AG09309 (cell line): ENCODE measurements at regions not wholly inside any gene's neighbourhood (a gene's known extent, or its start where the extent isn't known, plus 50 kb on each side); places are given as distances from the start of the nearest gene placed in this dataset.

Experiments used
- DNase-seq: peaks from one replicate; pipeline ENCODE4 v3.0.0-alpha.2; 2010; ENCODE audit warnings: low read depth
- H3K4me3 ChIP-seq: 2 replicates; pipeline ENCODE4 v1.5.1; 2011; ENCODE audit warnings: mild to moderate bottlenecking, low read depth, low read length, moderate library complexity; ENCODE audit not compliant: control insufficient read depth
- CTCF ChIP-seq: IDR thresholded peaks from 2 replicates; pipeline ENCODE4 v1.5.1; 2011; ENCODE audit warnings: mild to moderate bottlenecking, low read depth, low read length, inconsistent platforms; ENCODE audit not compliant: insufficient read depth, control insufficient read depth; ENCODE audit errors: missing control alignments

GRCh38 chr12:30357766-30358490 is 337.7 kb downstream of the IPO8 start:
- H3K4me3 ChIP-seq = no peak overlapping the region
- TF ChIP-seq CTCF = no peak
- no peak for DNase-seq

GRCh38 chr12:30345744-30346471 is 349.8 kb downstream of the IPO8 start:
- no peak overlapping the region for H3K4me3 ChIP-seq
- DNase-seq = no peak
- no peak for TF ChIP-seq CTCF

- no peak for TF ChIP-seq CTCF
- no peak overlapping the region for H3K4me3 ChIP-seq
- no peak for DNase-seq
These were observed 365.1 kb downstream of the IPO8 start for GRCh38 chr12:30330565-30330964.

GRCh38 chr12:30329281-30329680 is 366.4 kb downstream of the IPO8 start:
- TF ChIP-seq CTCF = no peak
- H3K4me3 ChIP-seq = no peak overlapping the region
- DNase-seq = no peak

GRCh38 chr12:30323008-30323407 is 372.7 kb downstream of the IPO8 start:
- no peak overlapping the region for H3K4me3 ChIP-seq
- peak; percentile 27 for TF ChIP-seq CTCF
- DNase-seq = no peak

- DNase-seq = no peak
- no peak overlapping the region for H3K4me3 ChIP-seq
- TF ChIP-seq CTCF = no peak
These were observed 375.1 kb downstream of the IPO8 start for GRCh38 chr12:30320561-30320960.
